ENCODE measurements at regions not wholly inside any gene's neighbourhood (a gene's known extent, or its start where the extent isn't known, plus 50 kb on each side); places are given as distances from the start of the nearest gene placed in this dataset.

GRCh38 chr3:82561784-82562183, 800.3 kb upstream of the GBE1 start (continued):
- TF ChIP-seq ZNF462 (CRISPR knock-in tag; IDR thresholded peaks at IDR 0.05) (no peak), ZNF114 (CRISPR knock-in tag; IDR thresholded peaks at IDR 0.05) (no peak), JUNB (IDR thresholded peaks at IDR 0.05; ENCODE audit: unreplicated experiment) (no peak), POLR2AphosphoS5 (IDR thresholded peaks at IDR 0.05; ENCODE audit: low read depth) (no peak), STAT1 (IDR thresholded peaks at IDR 0.05; ENCODE audit: unreplicated experiment) (no peak), NANOG (IDR thresholded peaks at IDR 0.05; ENCODE audit: borderline replicate concordance) (no peak)

- peak overlapping the region; percentile 94 for H3K27ac Mint-ChIP-seq
- peak; percentile 40 for DNase-seq (ENCODE audit: low spot score)
- H3K4me1 Mint-ChIP-seq = peaks cover 32% of the 10 kb centered on the region
- Histone ChIP-seq H3K27ac (ENCODE audit: low read depth) (peak overlapping the region; percentile 36; the same call in 1 of the 2 replicates), H3K9me2 (ENCODE audit: insufficient read depth) (no peaks in the 10 kb centered on the region), H3K27me3 (ENCODE audit: insufficient read depth) (no peaks in the 10 kb centered on the region), H2AFZ (no peak overlapping the region), H3K36me3 (ENCODE audit: insufficient read depth) (no peaks in the 10 kb centered on the region), H3F3A (replicated peaks; ENCODE audit: low read depth) (no peaks in the 10 kb centered on the region), H3K4me2 (peak overlapping the region; percentile 33; the same call in 1 of the 2 replicates), H3K4me1 (ENCODE audit: insufficient read depth) (peaks cover 31% of the 10 kb centered on the region), H4K20me1 (replicated peaks; ENCODE audit: insufficient read depth) (no peaks in the 10 kb centered on the region), H3K4me3 (no peak overlapping the region), H3K79me2 (replicated peaks; ENCODE audit: insufficient read depth) (no peaks in the 10 kb centered on the region)
- H3K27me3 Mint-ChIP-seq (ENCODE audit: insufficient read depth, low read depth, poor library complexity) = no peaks in the 10 kb centered on the region
- H3K36me3 Mint-ChIP-seq (ENCODE audit: low read depth) = 0 out of 3 replicates have a peak, but pooled peaks cover 3% of the 10 kb centered on the region
- H3K9me3 Mint-ChIP-seq = no peaks in the 10 kb centered on the region
- no peak for ATAC-seq
- H3K4me3 Mint-ChIP-seq = peak overlapping the region; percentile 17; the same call in 2 of the 3 replicates
- TF ChIP-seq JUNB (IDR thresholded peaks at IDR 0.05; ENCODE audit: unreplicated experiment) (no peak), ZNF114 (CRISPR knock-in tag; IDR thresholded peaks at IDR 0.05) (no peak), ZNF331 (CRISPR knock-in tag; IDR thresholded peaks at IDR 0.05; ENCODE audit: low read depth) (no peak), NANOG (IDR thresholded peaks at IDR 0.05; ENCODE audit: borderline replicate concordance) (no peak), EZH2 (IDR thresholded peaks at IDR 0.05; ENCODE audit: low read depth, unreplicated experiment) (no peak), STAT1 (IDR thresholded peaks at IDR 0.05; ENCODE audit: unreplicated experiment) (no peak), EZH2phosphoT487 (IDR thresholded peaks at IDR 0.05; ENCODE audit: unreplicated experiment) (no peak), ETS1 (IDR thresholded peaks at IDR 0.05) (no peak), CREB1 (CRISPR knock-in tag; IDR thresholded peaks at IDR 0.05; ENCODE audit: low read depth) (no peak)
These were observed 796.6 kb upstream of the GBE1 start for GRCh38 chr3:82558081-82558480.
